ENCODE measurements at regions not wholly inside any gene's neighbourhood (a gene's known extent, or its start where the extent isn't known, plus 50 kb on each side); places are given as distances from the start of the nearest gene placed in this dataset.

- TF ChIP-seq CTCF (IDR thresholded peaks at IDR 0.05; ENCODE audit: extremely low read depth, low read depth, low read length): no peak
- Histone ChIP-seq H3K4me2 (ENCODE audit: insufficient read depth, low read length) (no peak overlapping the region), H3K4me1 (ENCODE audit: insufficient read depth, low read length) (no peaks in the 10 kb centered on the region), H3K4me3 (ENCODE audit: insufficient read depth, low read length) (no peak overlapping the region), H2AFZ (ENCODE audit: low read length) (no peak overlapping the region), H3K9me3 (ENCODE audit: low read depth, low read length) (no peaks in the 10 kb centered on the region), H4K20me1 (ENCODE audit: insufficient read depth, low read length) (no peaks in the 10 kb centered on the region), H3K79me2 (ENCODE audit: insufficient read depth, low read length) (no peaks in the 10 kb centered on the region), H3K36me3 (ENCODE audit: insufficient read depth, low read length) (no peaks in the 10 kb centered on the region), H3K27ac (ENCODE audit: low read depth, low read length) (no peak overlapping the region), H3K27me3 (ENCODE audit: insufficient read depth, low read length) (no peaks in the 10 kb centered on the region)
- no peak for DNase-seq (ENCODE audit: insufficient read length, low spot score, missing footprints)
These were observed 211.3 kb upstream of the RAG2 start for GRCh38 chr11:36809303-36809702.

- Histone ChIP-seq H3K4me1 (ENCODE audit: insufficient read depth, low read length) (no peaks in the 10 kb centered on the region), H3K9me3 (ENCODE audit: low read depth, low read length) (no peaks in the 10 kb centered on the region), H4K20me1 (ENCODE audit: insufficient read depth, low read length) (no peaks in the 10 kb centered on the region), H3K4me2 (ENCODE audit: insufficient read depth, low read length) (no peak overlapping the region), H3K4me3 (ENCODE audit: insufficient read depth, low read length) (no peak overlapping the region), H2AFZ (ENCODE audit: low read length) (no peak overlapping the region), H3K27ac (ENCODE audit: low read depth, low read length) (no peak overlapping the region), H3K27me3 (ENCODE audit: insufficient read depth, low read length) (no peaks in the 10 kb centered on the region), H3K79me2 (ENCODE audit: insufficient read depth, low read length) (no peaks in the 10 kb centered on the region), H3K36me3 (ENCODE audit: insufficient read depth, low read length) (no peaks in the 10 kb centered on the region)
- no peak for TF ChIP-seq CTCF (IDR thresholded peaks at IDR 0.05; ENCODE audit: extremely low read depth, low read depth, low read length)
- no peak for DNase-seq (ENCODE audit: insufficient read length, low spot score, missing footprints)
These were observed 209.8 kb upstream of the RAG2 start for GRCh38 chr11:36807871-36808270.

GRCh38 chr11:36803084-36803483, 205.0 kb upstream of the RAG2 start:
- TF ChIP-seq CTCF (IDR thresholded peaks at IDR 0.05; ENCODE audit: extremely low read depth, low read depth, low read length): no peak
- Histone ChIP-seq H3K4me1 (ENCODE audit: insufficient read depth, low read length) (no peaks in the 10 kb centered on the region), H3K4me3 (ENCODE audit: insufficient read depth, low read length) (no peak overlapping the region), H3K27ac (ENCODE audit: low read depth, low read length) (no peak overlapping the region), H3K36me3 (ENCODE audit: insufficient read depth, low read length) (no peaks in the 10 kb centered on the region), H3K4me2 (ENCODE audit: insufficient read depth, low read length) (no peak overlapping the region), H3K27me3 (ENCODE audit: insufficient read depth, low read length) (no peaks in the 10 kb centered on the region), H4K20me1 (ENCODE audit: insufficient read depth, low read length) (no peaks in the 10 kb centered on the region), H3K9me3 (ENCODE audit: low read depth, low read length) (no peaks in the 10 kb centered on the region), H3K79me2 (ENCODE audit: insufficient read depth, low read length) (no peaks in the 10 kb centered on the region), H2AFZ (ENCODE audit: low read length) (no peak overlapping the region)
- DNase-seq (ENCODE audit: insufficient read length, low spot score, missing footprints): no peak

- Histone ChIP-seq H3K36me3 (ENCODE audit: insufficient read depth, low read length) (no peaks in the 10 kb centered on the region), H3K4me3 (ENCODE audit: insufficient read depth, low read length) (no peak overlapping the region), H3K4me1 (ENCODE audit: insufficient read depth, low read length) (no peaks in the 10 kb centered on the region), H3K27ac (ENCODE audit: low read depth, low read length) (no peak overlapping the region), H4K20me1 (ENCODE audit: insufficient read depth, low read length) (no peaks in the 10 kb centered on the region), H3K4me2 (ENCODE audit: insufficient read depth, low read length) (no peak overlapping the region), H2AFZ (ENCODE audit: low read length) (no peak overlapping the region), H3K27me3 (ENCODE audit: insufficient read depth, low read length) (no peaks in the 10 kb centered on the region), H3K79me2 (ENCODE audit: insufficient read depth, low read length) (no peaks in the 10 kb centered on the region), H3K9me3 (ENCODE audit: low read depth, low read length) (no peaks in the 10 kb centered on the region)
- no peak for TF ChIP-seq CTCF (IDR thresholded peaks at IDR 0.05; ENCODE audit: extremely low read depth, low read depth, low read length)
- DNase-seq (ENCODE audit: insufficient read length, low spot score, missing footprints): no peak
These were observed 195.2 kb upstream of the RAG2 start for GRCh38 chr11:36792996-36793914.

Data from osteoblast (primary cell).